ENCODE measurements at regions not wholly inside any gene's neighbourhood (a gene's known extent, or its start where the extent isn't known, plus 50 kb on each side); places are given as distances from the start of the nearest gene placed in this dataset.

- TF ChIP-seq CTCF (IDR thresholded peaks at IDR 0.05; ENCODE audit: borderline replicate concordance, extremely low read depth, low read length, poor library complexity, severe bottlenecking) (no peak), EZH2 (IDR thresholded peaks at IDR 0.05; ENCODE audit: borderline replicate concordance, low read depth, low read length, severe bottlenecking) (no peak)
Observed at GRCh38 chr3:139811331-139811730, 123.7 kb upstream of the CLSTN2 start.

All from DND-41 (cell line).